ENCODE measurements at regions not wholly inside any gene's neighbourhood (a gene's known extent, or its start where the extent isn't known, plus 50 kb on each side); places are given as distances from the start of the nearest gene placed in this dataset.

GRCh38 chr3:20975188-20975651 lies 775.8 kb downstream of the ZNF385D start:
- no peaks in the 10 kb centered on the region for H3K27me3 ChIP-seq (ENCODE audit: control insufficient read depth, insufficient read depth, low read length)
- no peak for DNase-seq
- H3K4me3 ChIP-seq (ENCODE audit: insufficient read depth, low read depth, low read length): no peak overlapping the region
- dilution Hi-C loops (cut with HindIII; ENCODE audit: low sequenced_read_pairs, unreplicated experiment): no loop called here
- H4K8ac ChIP-seq (ENCODE audit: low read depth in 2 of 2, low read length in 2 of 2): no peak overlapping the region
- H3K27ac ChIP-seq (ENCODE audit: insufficient read depth, low read length): no peak overlapping the region
- no peak overlapping the region for H4K91ac ChIP-seq (ENCODE audit: insufficient read depth, low read depth, low read length)
- no peaks in the 10 kb centered on the region for H4K20me1 ChIP-seq (ENCODE audit: insufficient read depth, low read length)
- H3K9me3 ChIP-seq (ENCODE audit: control insufficient read depth, insufficient read depth, low read length): peaks cover 8% of the 10 kb centered on the region
- intact Hi-C loops (cut with micrococcal nuclease): no loop called here
- no peak for TF ChIP-seq NFE2L2 (IDR thresholded peaks at IDR 0.05; ENCODE audit: low read depth, low read length)
- no peak for TF ChIP-seq BHLHE40 (IDR thresholded peaks at IDR 0.05; ENCODE audit: low read depth, low read length)
- no peak for TF ChIP-seq CEBPB (IDR thresholded peaks at IDR 0.05; ENCODE audit: low read depth, low read length)
- TF ChIP-seq FOS (IDR thresholded peaks at IDR 0.05; ENCODE audit: low read depth, low read length): no peak
- TF ChIP-seq MAZ (IDR thresholded peaks at IDR 0.05; ENCODE audit: borderline replicate concordance, low read depth, low read length): no peak
- TF ChIP-seq POLR2A (IDR thresholded peaks at IDR 0.05; ENCODE audit: low read depth, low read length): no peak
- no peak for TF ChIP-seq RCOR1 (IDR thresholded peaks at IDR 0.05; ENCODE audit: insufficient replicate concordance, low read length)
- no peak for TF ChIP-seq RAD21 (IDR thresholded peaks at IDR 0.05; ENCODE audit: low read length)
- TF ChIP-seq, protein P1, sequence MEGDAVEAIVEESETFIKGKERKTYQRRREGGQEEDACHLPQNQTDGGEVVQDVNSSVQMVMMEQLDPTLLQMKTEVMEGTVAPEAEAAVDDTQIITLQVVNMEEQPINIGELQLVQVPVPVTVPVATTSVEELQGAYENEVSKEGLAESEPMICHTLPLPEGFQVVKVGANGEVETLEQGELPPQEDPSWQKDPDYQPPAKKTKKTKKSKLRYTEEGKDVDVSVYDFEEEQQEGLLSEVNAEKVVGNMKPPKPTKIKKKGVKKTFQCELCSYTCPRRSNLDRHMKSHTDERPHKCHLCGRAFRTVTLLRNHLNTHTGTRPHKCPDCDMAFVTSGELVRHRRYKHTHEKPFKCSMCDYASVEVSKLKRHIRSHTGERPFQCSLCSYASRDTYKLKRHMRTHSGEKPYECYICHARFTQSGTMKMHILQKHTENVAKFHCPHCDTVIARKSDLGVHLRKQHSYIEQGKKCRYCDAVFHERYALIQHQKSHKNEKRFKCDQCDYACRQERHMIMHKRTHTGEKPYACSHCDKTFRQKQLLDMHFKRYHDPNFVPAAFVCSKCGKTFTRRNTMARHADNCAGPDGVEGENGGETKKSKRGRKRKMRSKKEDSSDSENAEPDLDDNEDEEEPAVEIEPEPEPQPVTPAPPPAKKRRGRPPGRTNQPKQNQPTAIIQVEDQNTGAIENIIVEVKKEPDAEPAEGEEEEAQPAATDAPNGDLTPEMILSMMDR (conservative IDR thresholded peaks at IDR 0.05; ENCODE audit: low read depth, low read length): no peak
- no peak for TF ChIP-seq MXI1 (IDR thresholded peaks at IDR 0.05; ENCODE audit: borderline replicate concordance, low read depth, low read length)
- no peak for TF ChIP-seq SMC3 (IDR thresholded peaks at IDR 0.05; ENCODE audit: low read depth, low read length)
- no peak for TF ChIP-seq RFX5 (IDR thresholded peaks at IDR 0.05; ENCODE audit: low read depth, low read length)
- no peak for TF ChIP-seq MAFK (IDR thresholded peaks at IDR 0.05; ENCODE audit: low read depth, low read length)
- no peak overlapping the region for H3K4ac ChIP-seq (ENCODE audit: low read depth, low read length)
- ChIA-PET POLR2A (ENCODE audit: unreplicated experiment) (no interaction called here), CTCF (no interaction called here)
- H2BK5ac ChIP-seq (ENCODE audit: low read depth, low read length, poor library complexity, severe bottlenecking): no peak overlapping the region
- H2BK20ac ChIP-seq (ENCODE audit: low read depth, low read length): no peak overlapping the region
- no peak overlapping the region for H3K56ac ChIP-seq (ENCODE audit: extremely low read depth, insufficient read depth, low read length)
- H2BK120ac ChIP-seq (ENCODE audit: low read depth, low read length): no peak overlapping the region
- H3K4me2 ChIP-seq (ENCODE audit: low read depth, low read length): no peak overlapping the region
- H3K9ac ChIP-seq (ENCODE audit: low read depth, low read length): no peak overlapping the region
- H2AFZ ChIP-seq (replicated peaks; ENCODE audit: low read length, poor library complexity): no peak overlapping the region
- H3K79me1 ChIP-seq (ENCODE audit: low read depth in 1 of 2, low read length in 2 of 2): no peaks in the 10 kb centered on the region
- H4K5ac ChIP-seq (ENCODE audit: low read depth, low read length): no peak overlapping the region
- H3K4me1 ChIP-seq (ENCODE audit: control insufficient read depth, insufficient read depth, low read length): no peaks in the 10 kb centered on the region
- no peak for ATAC-seq (ENCODE audit: low read depth)
- H3K9me1 ChIP-seq (ENCODE audit: insufficient read depth, low read length): no peaks in the 10 kb centered on the region
- in situ Hi-C loops (cut with MboI; ENCODE audit: low sequenced_read_pairs): no loop called here
- no TSS peak for BruUV-seq (replicated peaks)
- no CpG with 5 or more reads among the region's 5 CpGs for WGBS, 2 experiments (ENCODE audit: extremely low coverage in 2 of 2, insufficient read length in 1 of 2)
- no peaks in the 10 kb centered on the region for H3K36me3 ChIP-seq (ENCODE audit: control insufficient read depth, insufficient read depth, low read length)
- no peak overlapping the region for H2AK5ac ChIP-seq (ENCODE audit: low read depth, low read length)
- no peak overlapping the region for H3K23ac ChIP-seq (ENCODE audit: low read depth, low read length)
- H3K14ac ChIP-seq (replicated peaks; ENCODE audit: low read depth, low read length): no peak overlapping the region
- H2BK15ac ChIP-seq (ENCODE audit: low read depth, low read length): no peak overlapping the region
- H2AK9ac ChIP-seq (replicated peaks; ENCODE audit: low read depth, low read length, poor library complexity): no peak overlapping the region
- no peak overlapping the region for H3K18ac ChIP-seq (ENCODE audit: low read depth, low read length)
